HEK293T (cell line): ENCODE measurements at regions not wholly inside any gene's neighbourhood (a gene's known extent, or its start where the extent isn't known, plus 50 kb on each side); places are given as distances from the start of the nearest gene placed in this dataset.

Source experiments
- FOXK2 ChIP-seq: fragments of 450-650 bp; IDR thresholded peaks from 2 replicates; pipeline ENCODE4 v1.6.1; 2016; ENCODE audit warnings: mild to moderate bottlenecking
- FOXM1 ChIP-seq: fragments of 450-650 bp; IDR thresholded peaks from 2 replicates; pipeline ENCODE4 v1.6.1; 2017; ENCODE audit warnings: mild to moderate bottlenecking, borderline replicate concordance
- PKNOX1 ChIP-seq: fragments of 450-650 bp; IDR thresholded peaks from 2 replicates; pipeline ENCODE4 v1.6.1; 2016
- SP1 ChIP-seq: fragments of 450-650 bp; IDR thresholded peaks from 2 replicates; pipeline ENCODE4 v1.6.1; 2017

GRCh38 chr15:38895326-38896255 lies 331.0 kb upstream of the RASGRP1 start:
- TF ChIP-seq PKNOX1: no peak
- no peak for TF ChIP-seq FOXK2
- TF ChIP-seq SP1: no peak
- no peak for TF ChIP-seq FOXM1
